Coronary artery (tissue), 2 donors: ENCODE measurements at regions not wholly inside any gene's neighbourhood (a gene's known extent, or its start where the extent isn't known, plus 50 kb on each side); places are given as distances from the start of the nearest gene placed in this dataset.
"Not testable (repeated sequence)": the region's sequence is repeated elsewhere in the genome, so short reads cannot be mapped to it uniquely, and the experiment has no call there.

Experiments used
- DNase-seq: peaks from one replicate; pipeline ENCODE4 v3.0.0-alpha.2; 2017; ENCODE audit warnings: low spot score
- H3K27ac ChIP-seq, 2 donors: fragments of 200-600 bp; sonication (generic); one replicate each; pipeline ENCODE4 v1.5.1; 2016 to 2019
- H3K4me3 ChIP-seq: fragments of 200-600 bp; sonication (generic); 2 replicates; pipeline ENCODE4 v1.5.1; 2016; ENCODE audit warnings: mild to moderate bottlenecking, moderate library complexity
- CTCF ChIP-seq: fragments of 200-600 bp; sonication (generic); IDR thresholded peaks from one replicate; pipeline ENCODE4 v1.5.1; 2019; ENCODE audit warnings: antibody characterized with exemption

- no peak for TF ChIP-seq CTCF
- no peak overlapping the region for H3K27ac ChIP-seq
- DNase-seq, result no peak
- no peak overlapping the region for H3K4me3 ChIP-seq
Observed at GRCh38 chr5:56755036-56755555, 60.3 kb upstream of the MAP3K1 start.

GRCh38 chr5:56753588-56753987 lies 61.8 kb upstream of the MAP3K1 start:
- H3K27ac ChIP-seq, DNase-seq, H3K4me3 ChIP-seq: not testable (repeated sequence)

GRCh38 chr5:56751572-56752313 lies 63.6 kb upstream of the MAP3K1 start:
- Histone ChIP-seq H3K4me3 (no peak overlapping the region), H3K27ac (no peak overlapping the region)
- DNase-seq, result no peak
- TF ChIP-seq CTCF, result no peak

- no peak overlapping the region for H3K27ac ChIP-seq
- no peak for TF ChIP-seq CTCF
- no peak overlapping the region for H3K4me3 ChIP-seq
- DNase-seq, result no peak
Observed at GRCh38 chr5:56749842-56750241, 65.5 kb upstream of the MAP3K1 start.

- no peak overlapping the region for H3K27ac ChIP-seq
- H3K4me3 ChIP-seq, result no peak overlapping the region
- DNase-seq, result no peak
Observed at GRCh38 chr5:56746553-56747339, 68.6 kb upstream of the MAP3K1 start.

GRCh38 chr5:56745864-56746263 lies 69.5 kb upstream of the MAP3K1 start:
- no peak for TF ChIP-seq CTCF
- no peak overlapping the region for H3K4me3 ChIP-seq
- no peak overlapping the region for H3K27ac ChIP-seq
- DNase-seq, result no peak

More at GRCh38 chr5:56746553-56747339, 68.6 kb upstream of the MAP3K1 start:
- no peak for TF ChIP-seq CTCF

- no peak for DNase-seq
- H3K27ac ChIP-seq, result no peak overlapping the region
Observed at GRCh38 chr5:56740868-56741267, 74.5 kb upstream of the MAP3K1 start.

More at GRCh38 chr5:56740868-56741267, 74.5 kb upstream of the MAP3K1 start:
- H3K4me3 ChIP-seq, result no peak overlapping the region
- TF ChIP-seq CTCF, result no peak
